SK-N-SH treated with all-trans-retinoic acid at 6 μM for 48 hours (cell line): ENCODE measurements at regions not wholly inside any gene's neighbourhood (a gene's known extent, or its start where the extent isn't known, plus 50 kb on each side); places are given as distances from the start of the nearest gene placed in this dataset.

Source experiments
- ATAC-seq: fragments of 200-7000 bp; cut with Tn5 transposase; 3 replicates; pipeline ENCODE4 v1.9.1; 2020; ENCODE audit warnings: mild to moderate bottlenecking, moderate library complexity
- ARNTL ChIP-seq: fragments of 450-650 bp; formaldehyde crosslinking; IDR thresholded peaks from 2 replicates; pipeline ENCODE4 v1.5.0; 2020; ENCODE audit warnings: low read depth, mild to moderate bottlenecking, moderate library complexity, borderline replicate concordance
- BACH2 ChIP-seq: fragments of 250-450 bp; sonication (Bioruptor Pico); IDR thresholded peaks from 2 replicates; pipeline ENCODE4 v1.9.0; 2021; ENCODE audit warnings: mild to moderate bottlenecking, borderline replicate concordance
- CSDC2 ChIP-seq: fragments of 250-450 bp; sonication (Bioruptor Pico); IDR thresholded peaks from 2 replicates; pipeline ENCODE4 v1.5.0; 2020; ENCODE audit warnings: mild to moderate bottlenecking, moderate library complexity
- CSRNP3 ChIP-seq: fragments of 250-450 bp; sonication (Bioruptor Pico); IDR thresholded peaks from 2 replicates; pipeline ENCODE4 v1.5.1; 2021; ENCODE audit warnings: mild to moderate bottlenecking, moderate library complexity
- ESRRG ChIP-seq: fragments of 250-450 bp; sonication (Bioruptor Pico); IDR thresholded peaks from 2 replicates; pipeline ENCODE4 v1.6.1; 2021; ENCODE audit warnings: mild to moderate bottlenecking
- GLIS3 ChIP-seq: fragments of 250-450 bp; sonication (Bioruptor Pico); IDR thresholded peaks from 2 replicates; pipeline ENCODE4 v1.5.0; 2020; ENCODE audit warnings: mild to moderate bottlenecking, moderate library complexity
- ISL1 ChIP-seq: fragments of 250-450 bp; sonication (Bioruptor Pico); IDR thresholded peaks from 2 replicates; pipeline ENCODE4 v2.1.2; 2022; ENCODE audit warnings: mild to moderate bottlenecking, moderate library complexity
- OSR1 ChIP-seq: fragments of 250-450 bp; sonication (Bioruptor Pico); IDR thresholded peaks from 2 replicates; pipeline ENCODE4 v1.8.0; 2022; ENCODE audit warnings: moderate library complexity, mild to moderate bottlenecking, inconsistent platforms
- PATZ1 ChIP-seq: fragments of 250-450 bp; sonication (Bioruptor Pico); IDR thresholded peaks from 2 replicates; pipeline ENCODE4 v1.8.0; 2020; ENCODE audit warnings: mild to moderate bottlenecking, moderate library complexity, borderline replicate concordance
- POU6F1 ChIP-seq: fragments of 250-450 bp; sonication (Bioruptor Pico); IDR thresholded peaks from 2 replicates; pipeline ENCODE4 v1.8.0; 2021; ENCODE audit warnings: low read depth, mild to moderate bottlenecking, moderate library complexity, borderline replicate concordance
- PPARA ChIP-seq: fragments of 250-450 bp; sonication (Bioruptor Pico); IDR thresholded peaks from 2 replicates; pipeline ENCODE4 v1.5.0; 2020; ENCODE audit warnings: mild to moderate bottlenecking, borderline replicate concordance
- RARB ChIP-seq: fragments of 250-450 bp; sonication (Bioruptor Pico); IDR thresholded peaks from 2 replicates; pipeline ENCODE4 v1.8.0; 2021; ENCODE audit warnings: mild to moderate bottlenecking, moderate library complexity
- SNAI2 ChIP-seq: fragments of 250-450 bp; sonication (Bioruptor Pico); IDR thresholded peaks from 2 replicates; pipeline ENCODE4 v1.5.0; 2020; ENCODE audit warnings: mild to moderate bottlenecking, moderate library complexity
- TCF4 ChIP-seq: fragments of 250-450 bp; sonication (Bioruptor Pico); IDR thresholded peaks from 2 replicates; pipeline ENCODE4 v1.8.0; 2021; ENCODE audit warnings: mild to moderate bottlenecking, moderate library complexity, borderline replicate concordance
- TOX ChIP-seq: fragments of 250-450 bp; sonication (Bioruptor Pico); IDR thresholded peaks from 2 replicates; pipeline ENCODE4 v1.8.0; 2021; ENCODE audit warnings: mild to moderate bottlenecking, moderate library complexity, borderline replicate concordance
- TSHZ2 ChIP-seq: fragments of 250-450 bp; sonication (Bioruptor Pico); IDR thresholded peaks from 2 replicates; pipeline ENCODE4 v1.5.0; 2020; ENCODE audit warnings: mild to moderate bottlenecking, moderate library complexity
- ZC3H10 ChIP-seq: fragments of 250-450 bp; sonication (Bioruptor Pico); IDR thresholded peaks from 2 replicates; pipeline ENCODE4 v1.5.1; 2021; ENCODE audit warnings: mild to moderate bottlenecking, moderate library complexity
- ZFP3 ChIP-seq: fragments of 250-450 bp; sonication (Bioruptor Pico); IDR thresholded peaks from 2 replicates; pipeline ENCODE4 v1.5.0; 2020; ENCODE audit warnings: mild to moderate bottlenecking, moderate library complexity
- ZFP30 ChIP-seq: fragments of 450-650 bp; formaldehyde crosslinking; IDR thresholded peaks from 2 replicates; pipeline ENCODE4 v1.5.0; 2022; ENCODE audit warnings: mild to moderate bottlenecking, moderate library complexity
- ZNF565 ChIP-seq: fragments of 450-650 bp; formaldehyde crosslinking; conservative IDR thresholded peaks from 2 replicates; pipeline ENCODE4 v1.5.0; 2020; ENCODE audit warnings: low read depth, mild to moderate bottlenecking, moderate library complexity
- ZNF70 ChIP-seq: fragments of 450-650 bp; formaldehyde crosslinking; IDR thresholded peaks from 2 replicates; pipeline ENCODE4 v1.5.0; 2020; ENCODE audit warnings: mild to moderate bottlenecking, moderate library complexity
- ZNF8 ChIP-seq: fragments of 450-650 bp; formaldehyde crosslinking; IDR thresholded peaks from 2 replicates; pipeline ENCODE4 v1.5.0; 2020; ENCODE audit warnings: mild to moderate bottlenecking, moderate library complexity

- ATAC-seq, result no peak
- no peak for TF ChIP-seq BACH2 (CRISPR knock-in tag)
- no peak for TF ChIP-seq OSR1
- TF ChIP-seq RARB (CRISPR knock-in tag), result no peak
- TF ChIP-seq ZNF70 (CRISPR knock-in tag), result no peak
- no peak for TF ChIP-seq ZNF8 (CRISPR knock-in tag)
- no peak for TF ChIP-seq ZFP30 (CRISPR knock-in tag)
- no peak for TF ChIP-seq TCF4 (CRISPR knock-in tag)
- TF ChIP-seq TOX (CRISPR knock-in tag), result no peak
- TF ChIP-seq GLIS3, result no peak
- TF ChIP-seq PATZ1 (CRISPR knock-in tag), result no peak
Observed at GRCh38 chr6:147768969-147769368, 260.5 kb downstream of the SAMD5 start.

GRCh38 chr6:147769496-147770087 lies 261.1 kb downstream of the SAMD5 start:
- no peak for ATAC-seq
- TF ChIP-seq PPARA (CRISPR knock-in tag) (no peak), RARB (CRISPR knock-in tag) (no peak), PATZ1 (CRISPR knock-in tag) (no peak), TSHZ2 (no peak), ZNF8 (CRISPR knock-in tag) (no peak), POU6F1 (no peak), TOX (CRISPR knock-in tag) (no peak), BACH2 (CRISPR knock-in tag) (no peak), SNAI2 (CRISPR knock-in tag) (no peak), TCF4 (CRISPR knock-in tag) (no peak), OSR1 (no peak), CSRNP3 (CRISPR knock-in tag) (no peak), ZNF565 (no peak), ISL1 (no peak)

- TF ChIP-seq ZC3H10, result no peak
- TF ChIP-seq ZNF8 (CRISPR knock-in tag), result no peak
- TF ChIP-seq PATZ1 (CRISPR knock-in tag), result no peak
- TF ChIP-seq OSR1, result no peak
- TF ChIP-seq ARNTL (CRISPR knock-in tag), result no peak
- no peak for TF ChIP-seq CSDC2 (CRISPR knock-in tag)
- no peak for TF ChIP-seq ZNF70 (CRISPR knock-in tag)
- TF ChIP-seq ZNF565, result no peak
- TF ChIP-seq RARB (CRISPR knock-in tag), result no peak
- TF ChIP-seq SNAI2 (CRISPR knock-in tag), result no peak
- TF ChIP-seq ISL1, result no peak
- no peak for TF ChIP-seq ESRRG (CRISPR knock-in tag)
- no peak for TF ChIP-seq ZFP3 (CRISPR knock-in tag)
- no peak for TF ChIP-seq CSRNP3 (CRISPR knock-in tag)
- TF ChIP-seq, all 23 proteins: peak for 0
- no peak for ATAC-seq
Observed at GRCh38 chr6:147770221-147770620, 261.7 kb downstream of the SAMD5 start.
